Prostate gland (tissue), 2 donors: ENCODE measurements at regions not wholly inside any gene's neighbourhood (a gene's known extent, or its start where the extent isn't known, plus 50 kb on each side); places are given as distances from the start of the nearest gene placed in this dataset.

Experiments
- DNase-seq: peaks from one replicate; pipeline ENCODE4 v3.0.0-alpha.2; 2019; ENCODE audit warnings: low spot score
- H3K27ac ChIP-seq, 2 donors: fragments of 200-600 bp; sonication (generic); 2 replicates each; pipeline ENCODE4 v1.5.1; 2017 to 2019
- H3K27me3 ChIP-seq: fragments of 200-600 bp; sonication (generic); replicated peaks from 2 replicates; pipeline ENCODE4 v1.5.1; 2019; ENCODE audit not compliant: insufficient read depth
- H3K36me3 ChIP-seq, 2 donors: fragments of 200-600 bp; sonication (generic); 1 replicate in 1 of 2; 2 replicates in 1 of 2; pipeline versions ENCODE4 v1.5.1 to v1.8.1; 2017 to 2019
- H3K4me1 ChIP-seq: fragments of 200-600 bp; sonication (generic); replicated peaks from 2 replicates; pipeline ENCODE4 v1.5.1; 2019
- H3K4me3 ChIP-seq, 2 donors: fragments of 200-600 bp; sonication (generic); 2 replicates each; pipeline ENCODE4 v1.5.1; 2017 to 2019
- H3K9me3 ChIP-seq: fragments of 200-600 bp; sonication (generic); 2 replicates; pipeline ENCODE4 v1.5.1; 2017
- CTCF ChIP-seq, 4 experiments: fragments of 200-600 bp in 2 of 4; fragments of 450-650 bp in 2 of 4; sonication (generic) in 2 of 4; IDR thresholded peaks; 1 replicate in 3 of 4; 2 replicates in 1 of 4; pipeline ENCODE4 v1.5.1; 2016 to 2019; ENCODE audit warnings: antibody characterized with exemption in 4 of 4, mild to moderate bottlenecking in 2 of 4, moderate library complexity in 2 of 4
- POLR2A ChIP-seq: fragments of 450-650 bp; IDR thresholded peaks from one replicate; pipeline ENCODE4 v1.6.1; 2016; ENCODE audit warnings: antibody characterized with exemption, mild to moderate bottlenecking
- POLR2AphosphoS5 ChIP-seq: sonication (generic); formaldehyde crosslinking; IDR thresholded peaks from one replicate; pipeline ENCODE4 v1.6.1; 2017; ENCODE audit warnings: antibody characterized with exemption
- WGBS: methylation state at CpG from one replicate; pipeline ENCODE4 v1.1.5; 2018; 5-methylcytosine and 5-hydroxymethylcytosine counted together
- intact Hi-C: fragments of 100-400 bp; cut with DNase I; formaldehyde crosslinking; loops from one replicate; pipeline ENCODE4 v1.14.2; 2022

DNA sequence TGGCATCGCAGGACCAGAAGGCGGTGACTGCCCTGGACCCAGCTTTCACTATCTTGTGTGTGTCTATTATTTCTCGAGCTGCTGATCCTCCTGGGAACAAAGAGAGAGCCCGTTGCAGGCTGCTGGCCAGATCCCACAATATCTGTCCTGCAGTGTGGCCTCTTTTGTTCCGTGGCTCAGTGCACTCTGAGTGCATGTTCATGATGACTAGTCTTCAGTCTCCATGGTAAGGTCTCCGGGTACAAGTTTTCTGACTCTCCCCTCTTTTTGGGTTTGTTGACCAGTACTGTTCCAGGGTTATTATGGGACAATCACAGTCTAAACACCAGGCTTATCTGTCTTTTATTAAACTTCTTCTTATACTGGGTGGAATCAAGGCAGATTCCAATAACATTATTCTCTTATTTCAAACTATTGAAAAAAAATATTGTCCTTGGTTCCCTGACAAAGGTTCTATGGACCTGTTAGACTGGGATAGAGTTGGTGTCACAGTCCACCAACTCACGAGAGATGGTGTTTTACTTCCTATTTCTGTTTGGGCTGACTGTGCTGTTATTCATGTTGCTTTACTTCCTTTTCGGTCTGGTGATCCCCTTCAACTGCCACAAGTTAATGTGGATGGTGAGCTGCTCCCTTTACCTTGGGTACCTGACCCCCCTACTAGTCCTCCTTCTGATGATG is 192.9 kb upstream of the ALG10B start:
- DNase-seq, result no peak
- Histone ChIP-seq H3K4me1 (no peaks in the 10 kb centered on the region), H3K36me3 (no peaks in the 10 kb centered on the region), H3K27me3 (no peaks in the 10 kb centered on the region), H3K27ac (no peak overlapping the region), H3K9me3 (no peaks in the 10 kb centered on the region), H3K4me3 (no peak overlapping the region)
- TF ChIP-seq CTCF (IDR thresholded peaks at IDR 0.05) (no peak), POLR2AphosphoS5 (no peak), POLR2A (no peak)
- intact Hi-C loops, result no loop called here
- WGBS, result 79% methylated on average over 8 of the region's 8 CpGs

- TF ChIP-seq CTCF (IDR thresholded peaks at IDR 0.05) (no peak), POLR2A (no peak), POLR2AphosphoS5 (no peak)
- no peak overlapping the region for H3K27ac ChIP-seq
- 34% methylated on average over 3 of the region's 3 CpGs for WGBS
- no peak for DNase-seq
- no peaks in the 10 kb centered on the region for H3K36me3 ChIP-seq
- no peaks in the 10 kb centered on the region for H3K4me1 ChIP-seq
- no peak overlapping the region for H3K4me3 ChIP-seq
- no peaks in the 10 kb centered on the region for H3K9me3 ChIP-seq
- intact Hi-C loops, result no loop called here
- no peaks in the 10 kb centered on the region for H3K27me3 ChIP-seq
These were observed 192.1 kb upstream of the ALG10B start for GRCh38 chr12:38124247-38125012.

- Histone ChIP-seq H3K36me3 (no peaks in the 10 kb centered on the region), H3K4me1 (no peaks in the 10 kb centered on the region), H3K27me3 (no peaks in the 10 kb centered on the region), H3K9me3 (no peaks in the 10 kb centered on the region), H3K4me3 (no peak overlapping the region), H3K27ac (no peak overlapping the region)
- no peak for TF ChIP-seq POLR2AphosphoS5
- TF ChIP-seq CTCF (IDR thresholded peaks at IDR 0.05), result no peak
- TF ChIP-seq POLR2A, result no peak
- 50% methylated on average over 2 of the region's 2 CpGs for WGBS
- DNase-seq, result no peak
- intact Hi-C loops, result no loop called here
These were observed 184.4 kb upstream of the ALG10B start for GRCh38 chr12:38132139-38132538.

- no peak for DNase-seq
- no peaks in the 10 kb centered on the region for H3K9me3 ChIP-seq
- no peaks in the 10 kb centered on the region for H3K36me3 ChIP-seq
- WGBS, result 93% methylated on average over 12 of the region's 12 CpGs
- intact Hi-C loops, result no loop called here
- no peak overlapping the region for H3K4me3 ChIP-seq
- TF ChIP-seq CTCF (IDR thresholded peaks at IDR 0.05) (no peak), POLR2AphosphoS5 (no peak), POLR2A (no peak)
- no peak overlapping the region for H3K27ac ChIP-seq
- peaks cover 4% of the 10 kb centered on the region for H3K4me1 ChIP-seq
- H3K27me3 ChIP-seq, result no peaks in the 10 kb centered on the region
These were observed 179.3 kb upstream of the ALG10B start for GRCh38 chr12:38137287-38137686.
